OCI-LY7 (cell line): ENCODE measurements at regions not wholly inside any gene's neighbourhood (a gene's known extent, or its start where the extent isn't known, plus 50 kb on each side); places are given as distances from the start of the nearest gene placed in this dataset.

Experiments
- BruUV-seq: library from RNA; stranded (reverse); fragments of 400-500 nt; replicated peaks from 2 replicates; lab custom pipeline; 2021; lab: Mats Ljungman, UMichigan
- CTCF ChIA-PET: fragments of 300-600 bp; sonication (Branson Sonifier 250); formaldehyde crosslinking; loops from one replicate; lab custom pipeline; 2022; ENCODE audit warnings: antibody characterized with exemption; ENCODE audit not compliant: unreplicated experiment; lab: Charles Lee
- POLR2A ChIA-PET: fragments of 300-600 bp; sonication (Branson Sonifier 250); formaldehyde crosslinking; loops from one replicate; lab custom pipeline; 2022; ENCODE audit warnings: antibody characterized with exemption; lab: Charles Lee
- DNase-seq: peaks from one replicate; pipeline ENCODE4 v3.0.0-alpha.2; 2015; ENCODE audit warnings: low spot score
- H2AFZ ChIP-seq: fragments of 200-600 bp; sonication (generic), shearing (Covaris generic); 2 replicates; pipeline ENCODE4 v1.6.1; 2014; ENCODE audit warnings: mild to moderate bottlenecking, antibody characterized with exemption, low read length, moderate library complexity
- H3K27ac ChIP-seq: fragments of 200-600 bp; sonication (generic); 2 replicates; pipeline ENCODE4 v1.5.1; 2014; ENCODE audit warnings: mixed run types, low read depth, mild to moderate bottlenecking, moderate library complexity, low read length, inconsistent platforms; ENCODE audit not compliant: poor library complexity, severe bottlenecking
- H3K36me3 ChIP-seq: fragments of 200-600 bp; sonication (generic); 2 replicates; pipeline ENCODE4 v1.6.1; 2014; ENCODE audit warnings: mild to moderate bottlenecking, antibody characterized with exemption, low read length, moderate library complexity, mixed read lengths; ENCODE audit not compliant: insufficient read depth
- H3K4me1 ChIP-seq: fragments of 200-600 bp; sonication (generic); 2 replicates; pipeline ENCODE4 v1.5.1; 2014; ENCODE audit warnings: mild to moderate bottlenecking, low read length; ENCODE audit not compliant: insufficient read depth, poor library complexity, severe bottlenecking
- H3K4me2 ChIP-seq: fragments of 200-600 bp; sonication (generic); 2 replicates; pipeline ENCODE4 v1.6.1; 2014; ENCODE audit warnings: mild to moderate bottlenecking, low read length
- H3K4me3 ChIP-seq: fragments of 200-600 bp; sonication (generic); 2 replicates; pipeline ENCODE4 v1.5.1; 2014; ENCODE audit warnings: mild to moderate bottlenecking, low read depth, low read length; ENCODE audit not compliant: poor library complexity, severe bottlenecking
- H3K79me2 ChIP-seq: fragments of 200-600 bp; sonication (generic); 2 replicates; pipeline ENCODE4 v1.6.1; 2016; ENCODE audit warnings: low read depth, mild to moderate bottlenecking, low read length, moderate library complexity, mixed read lengths; ENCODE audit not compliant: insufficient read depth
- H3K9me2 ChIP-seq: fragments of 200-600 bp; sonication (generic); 2 replicates; pipeline ENCODE4 v1.6.1; 2016; ENCODE audit warnings: mild to moderate bottlenecking, low read length, mixed read lengths; ENCODE audit not compliant: insufficient read depth
- H3K9me3 ChIP-seq: fragments of 200-600 bp; sonication (generic); 2 replicates; pipeline ENCODE4 v1.6.1; 2014; ENCODE audit warnings: mild to moderate bottlenecking, mixed run types, low read length, mixed read lengths
- H4K20me1 ChIP-seq: fragments of 200-600 bp; sonication (generic); 2 replicates; pipeline ENCODE4 v1.6.1; 2014; ENCODE audit warnings: mild to moderate bottlenecking, antibody characterized with exemption, low read length, moderate library complexity, mixed read lengths; ENCODE audit not compliant: insufficient read depth
- CTCF ChIP-seq: fragments of 200-600 bp; sonication (generic); conservative IDR thresholded peaks from 2 replicates; pipeline ENCODE4 v1.5.1; 2014; ENCODE audit warnings: mild to moderate bottlenecking, antibody characterized with exemption, low read length, moderate library complexity, mixed read lengths
- EZH2phosphoT487 ChIP-seq: fragments of 200-600 bp; sonication (generic); IDR thresholded peaks from 2 replicates; pipeline ENCODE4 v1.6.1; 2018; ENCODE audit warnings: low read depth, borderline replicate concordance, mild to moderate bottlenecking, mixed run types, antibody characterized with exemption, low read length, moderate library complexity, mixed read lengths
- intact Hi-C: fragments of 100-400 bp; cut with micrococcal nuclease; formaldehyde crosslinking; loops from one replicate; pipeline ENCODE4 v1.10.0; 2022; ENCODE audit not compliant: unreplicated experiment

GRCh38 chr5:38634568-38635369 lies 78.3 kb upstream of the LIFR start:
- H3K36me3 ChIP-seq = no peaks in the 10 kb centered on the region
- H4K20me1 ChIP-seq = no peaks in the 10 kb centered on the region
- no peaks in the 10 kb centered on the region for H3K4me1 ChIP-seq
- H3K4me2 ChIP-seq = no peak overlapping the region
- CTCF ChIA-PET = no interaction called here
- no peak overlapping the region for H3K4me3 ChIP-seq
- no peak overlapping the region for H2AFZ ChIP-seq
- TF ChIP-seq EZH2phosphoT487 (no peak), CTCF (no peak)
- H3K9me3 ChIP-seq = no peaks in the 10 kb centered on the region
- POLR2A ChIA-PET = no interaction called here
- H3K27ac ChIP-seq = no peak overlapping the region
- intact Hi-C loops = no loop called here
- no TSS peak for BruUV-seq
- no peak for DNase-seq
- no peaks in the 10 kb centered on the region for H3K9me2 ChIP-seq
- no peaks in the 10 kb centered on the region for H3K79me2 ChIP-seq

- H3K4me3 ChIP-seq = no peak overlapping the region
- POLR2A ChIA-PET = interaction anchor here (1.3 kb wide), 1 partner anchor 15 kb away, joined by 5 read pairs; no protein-coding TSS in a partner anchor
- no peak overlapping the region for H2AFZ ChIP-seq
- TF ChIP-seq EZH2phosphoT487 = no peak
- no peak for TF ChIP-seq CTCF
- H3K4me1 ChIP-seq = no peaks in the 10 kb centered on the region
- no peaks in the 10 kb centered on the region for H3K9me3 ChIP-seq
- H3K9me2 ChIP-seq = no peaks in the 10 kb centered on the region
- no peaks in the 10 kb centered on the region for H3K79me2 ChIP-seq
- no peak overlapping the region for H3K4me2 ChIP-seq
- H4K20me1 ChIP-seq = no peaks in the 10 kb centered on the region
- DNase-seq = no peak
- H3K36me3 ChIP-seq = no peaks in the 10 kb centered on the region
- H3K27ac ChIP-seq = no peak overlapping the region
- intact Hi-C loops = no loop called here
- no TSS peak for BruUV-seq
- CTCF ChIA-PET = no interaction called here
Observed at GRCh38 chr5:38636626-38637025, 80.2 kb upstream of the LIFR start.

GRCh38 chr5:38638656-38639055 lies 82.2 kb upstream of the LIFR start:
- TF ChIP-seq CTCF (no peak), EZH2phosphoT487 (no peak)
- H3K4me1 ChIP-seq = no peaks in the 10 kb centered on the region
- DNase-seq = no peak
- H3K79me2 ChIP-seq = no peaks in the 10 kb centered on the region
- intact Hi-C loops = no loop called here
- H3K4me2 ChIP-seq = no peak overlapping the region
- no TSS peak for BruUV-seq
- POLR2A ChIA-PET = no interaction called here
- H3K27ac ChIP-seq = no peak overlapping the region
- H2AFZ ChIP-seq = no peak overlapping the region
- H3K36me3 ChIP-seq = no peaks in the 10 kb centered on the region
- no peak overlapping the region for H3K4me3 ChIP-seq
- H4K20me1 ChIP-seq = no peaks in the 10 kb centered on the region
- no peaks in the 10 kb centered on the region for H3K9me2 ChIP-seq
- no peaks in the 10 kb centered on the region for H3K9me3 ChIP-seq
- CTCF ChIA-PET = no interaction called here
